ENCODE measurements at regions not wholly inside any gene's neighbourhood (a gene's known extent, or its start where the extent isn't known, plus 50 kb on each side); places are given as distances from the start of the nearest gene placed in this dataset.

DNA sequence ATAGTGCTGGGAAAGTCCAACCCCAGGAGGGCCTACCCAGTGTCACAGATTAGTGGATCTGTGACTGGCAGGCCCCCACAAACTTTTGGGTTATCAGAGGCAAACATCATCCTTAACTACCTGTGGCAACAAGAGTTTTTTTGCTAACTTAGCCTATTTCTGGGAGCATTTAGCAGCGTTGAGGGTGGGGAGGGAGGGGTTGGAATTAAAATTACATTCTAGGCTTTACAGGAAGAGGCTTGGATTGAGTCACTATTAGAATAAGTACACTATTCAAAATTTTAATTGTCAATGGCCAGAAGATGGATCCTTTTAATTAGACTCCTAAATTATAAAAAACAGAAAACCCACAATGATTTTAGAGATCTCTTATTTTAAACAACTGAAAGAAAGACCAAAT is 267.9 kb upstream of the NPSR1 start:
- H3K27ac Mint-ChIP-seq (ENCODE audit: unreplicated experiment), result no peak overlapping the region
- no peaks in the 10 kb centered on the region for H3K36me3 Mint-ChIP-seq (ENCODE audit: unreplicated experiment)

DNA sequence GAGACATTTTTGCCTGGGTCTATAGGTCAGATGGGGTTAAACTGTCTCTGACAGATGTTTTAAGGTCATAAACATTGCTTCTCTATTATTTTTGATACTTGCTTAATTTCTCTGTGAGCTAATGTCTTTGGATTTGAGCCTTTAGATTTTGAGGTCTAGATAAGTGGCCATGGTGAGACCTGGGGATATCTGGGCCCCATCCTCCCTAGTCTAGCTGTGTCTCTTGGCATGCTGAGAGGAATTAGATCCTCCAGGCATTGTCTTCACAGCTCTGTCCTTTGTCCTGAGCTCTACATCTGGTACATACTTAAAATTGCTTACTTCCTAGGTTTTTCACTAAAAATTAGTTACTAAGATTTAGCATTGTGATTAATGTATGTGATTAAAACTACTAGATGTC is 265.0 kb upstream of the NPSR1 start:
- Mint-ChIP-seq H3K27ac (ENCODE audit: unreplicated experiment) (no peak overlapping the region), H3K4me3 (ENCODE audit: unreplicated experiment) (no peak overlapping the region), H3K27me3 (ENCODE audit: unreplicated experiment) (no peaks in the 10 kb centered on the region), H3K4me1 (ENCODE audit: low read depth, unreplicated experiment) (no peaks in the 10 kb centered on the region), H3K36me3 (ENCODE audit: unreplicated experiment) (no peaks in the 10 kb centered on the region), H3K9me3 (ENCODE audit: unreplicated experiment) (no peaks in the 10 kb centered on the region)
- TF ChIP-seq, protein P1, sequence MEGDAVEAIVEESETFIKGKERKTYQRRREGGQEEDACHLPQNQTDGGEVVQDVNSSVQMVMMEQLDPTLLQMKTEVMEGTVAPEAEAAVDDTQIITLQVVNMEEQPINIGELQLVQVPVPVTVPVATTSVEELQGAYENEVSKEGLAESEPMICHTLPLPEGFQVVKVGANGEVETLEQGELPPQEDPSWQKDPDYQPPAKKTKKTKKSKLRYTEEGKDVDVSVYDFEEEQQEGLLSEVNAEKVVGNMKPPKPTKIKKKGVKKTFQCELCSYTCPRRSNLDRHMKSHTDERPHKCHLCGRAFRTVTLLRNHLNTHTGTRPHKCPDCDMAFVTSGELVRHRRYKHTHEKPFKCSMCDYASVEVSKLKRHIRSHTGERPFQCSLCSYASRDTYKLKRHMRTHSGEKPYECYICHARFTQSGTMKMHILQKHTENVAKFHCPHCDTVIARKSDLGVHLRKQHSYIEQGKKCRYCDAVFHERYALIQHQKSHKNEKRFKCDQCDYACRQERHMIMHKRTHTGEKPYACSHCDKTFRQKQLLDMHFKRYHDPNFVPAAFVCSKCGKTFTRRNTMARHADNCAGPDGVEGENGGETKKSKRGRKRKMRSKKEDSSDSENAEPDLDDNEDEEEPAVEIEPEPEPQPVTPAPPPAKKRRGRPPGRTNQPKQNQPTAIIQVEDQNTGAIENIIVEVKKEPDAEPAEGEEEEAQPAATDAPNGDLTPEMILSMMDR (IDR thresholded peaks at IDR 0.05; ENCODE audit: partially characterized antibody, unreplicated experiment), result no peak
- DNase-seq, result no peak

More for the DNA sequence above, 267.9 kb upstream of the NPSR1 start:
- H3K9me3 Mint-ChIP-seq (ENCODE audit: unreplicated experiment), result no peaks in the 10 kb centered on the region
- no peaks in the 10 kb centered on the region for H3K4me1 Mint-ChIP-seq (ENCODE audit: low read depth, unreplicated experiment)
- no peak overlapping the region for H3K4me3 Mint-ChIP-seq (ENCODE audit: unreplicated experiment)
- H3K27me3 Mint-ChIP-seq (ENCODE audit: unreplicated experiment), result no peaks in the 10 kb centered on the region
- DNase-seq, result no peak
- TF ChIP-seq, protein P1 (IDR thresholded peaks at IDR 0.05; ENCODE audit: partially characterized antibody, unreplicated experiment), result no peak

DNA sequence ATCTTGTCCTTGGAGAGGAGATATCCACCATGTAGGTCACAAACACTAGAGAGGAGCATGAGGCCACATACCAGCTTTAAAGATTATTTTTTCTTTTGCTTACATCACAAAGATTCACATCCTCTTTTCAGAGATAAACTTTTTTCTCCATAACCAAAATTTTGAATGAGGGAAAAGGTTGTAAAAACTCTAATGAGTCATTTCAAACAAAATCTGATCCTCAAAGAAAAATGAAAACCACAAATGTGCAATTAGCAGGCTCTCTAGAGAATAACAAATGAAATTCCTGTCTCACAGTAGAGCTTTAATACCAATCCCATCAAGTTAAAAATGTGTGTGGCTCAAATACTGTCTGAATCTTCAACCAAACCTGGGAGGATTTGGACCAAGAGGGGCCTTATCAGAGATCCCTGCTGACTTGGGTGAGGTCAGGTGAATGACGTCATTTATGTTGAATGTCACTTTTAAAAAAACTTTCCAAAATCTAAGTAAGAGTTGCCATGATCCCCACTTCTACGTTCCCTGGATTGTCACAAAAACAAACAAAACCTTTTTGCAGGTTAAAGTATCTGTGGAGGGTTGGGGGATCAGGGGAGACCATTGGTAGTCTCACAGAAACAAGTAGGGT is 261.5 kb upstream of the NPSR1 start:
- Mint-ChIP-seq H3K36me3 (ENCODE audit: unreplicated experiment) (peaks cover 9% of the 10 kb centered on the region), H3K4me3 (ENCODE audit: unreplicated experiment) (no peak overlapping the region), H3K9me3 (ENCODE audit: unreplicated experiment) (no peaks in the 10 kb centered on the region), H3K4me1 (ENCODE audit: low read depth, unreplicated experiment) (no peaks in the 10 kb centered on the region), H3K27ac (ENCODE audit: unreplicated experiment) (no peak overlapping the region), H3K27me3 (ENCODE audit: unreplicated experiment) (no peaks in the 10 kb centered on the region)
- TF ChIP-seq, protein P1 (IDR thresholded peaks at IDR 0.05; ENCODE audit: partially characterized antibody, unreplicated experiment), result no peak
- DNase-seq, result no peak

DNA sequence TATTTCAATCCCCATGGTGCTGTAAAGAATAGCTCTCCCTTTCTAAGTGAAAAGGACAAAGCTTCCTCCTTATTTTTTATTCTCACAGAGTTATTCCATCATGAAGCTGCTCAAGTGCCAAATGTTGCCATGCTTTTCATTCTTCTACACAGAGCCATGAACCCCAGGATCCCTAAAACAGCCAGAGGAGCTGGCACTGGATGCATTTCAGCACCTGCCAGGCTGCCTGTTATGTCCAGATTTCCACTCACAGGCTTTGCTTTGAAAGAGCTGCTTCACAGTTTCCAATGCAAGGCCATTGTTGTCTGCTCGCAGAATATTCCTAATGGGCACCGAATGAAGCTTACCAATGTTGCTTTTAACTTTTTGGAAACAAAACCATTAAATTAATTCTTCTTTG is 256.2 kb upstream of the NPSR1 start:
- Mint-ChIP-seq H3K27ac (ENCODE audit: unreplicated experiment) (no peak overlapping the region), H3K9me3 (ENCODE audit: unreplicated experiment) (peaks cover 2% of the 10 kb centered on the region), H3K36me3 (ENCODE audit: unreplicated experiment) (peaks cover 11% of the 10 kb centered on the region), H3K4me3 (ENCODE audit: unreplicated experiment) (no peak overlapping the region), H3K4me1 (ENCODE audit: low read depth, unreplicated experiment) (no peaks in the 10 kb centered on the region), H3K27me3 (ENCODE audit: unreplicated experiment) (no peaks in the 10 kb centered on the region)
- no peak for DNase-seq
- TF ChIP-seq, protein P1 (IDR thresholded peaks at IDR 0.05; ENCODE audit: partially characterized antibody, unreplicated experiment), result no peak

DNA sequence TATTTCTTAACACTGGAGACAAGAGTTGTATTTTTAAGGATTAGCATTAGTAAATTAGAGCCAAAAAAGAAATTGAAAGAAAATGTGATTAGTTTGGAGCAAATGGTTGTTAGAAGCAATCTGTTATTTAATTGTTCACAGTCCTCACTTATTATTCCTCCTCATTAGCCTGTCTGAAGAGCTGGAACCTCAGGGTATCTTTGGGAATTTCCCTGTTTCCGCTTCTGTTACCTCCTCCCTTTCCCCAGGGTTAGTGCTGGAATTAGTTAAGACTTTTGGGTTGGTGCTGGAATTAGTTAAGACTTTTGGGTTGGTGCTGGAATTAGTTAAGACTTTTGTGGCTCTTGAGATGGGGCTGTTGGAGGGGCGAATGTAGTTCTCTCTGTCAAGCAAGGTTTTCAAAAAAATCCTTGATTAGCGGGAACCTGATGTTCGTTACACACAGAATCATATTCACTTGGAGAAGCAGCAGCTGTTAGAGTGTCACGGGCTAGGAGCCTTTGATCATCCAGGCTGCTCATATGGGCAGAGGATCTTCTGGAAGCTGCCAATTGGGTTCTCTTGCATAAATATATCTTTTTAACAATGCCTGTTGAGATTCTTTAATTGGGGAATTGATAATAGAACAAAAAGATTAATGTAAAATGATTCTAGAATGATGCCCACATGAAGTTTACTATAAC is 251.0 kb upstream of the NPSR1 start:
- Mint-ChIP-seq H3K36me3 (ENCODE audit: unreplicated experiment) (no peaks in the 10 kb centered on the region), H3K27ac (ENCODE audit: unreplicated experiment) (no peak overlapping the region), H3K4me1 (ENCODE audit: low read depth, unreplicated experiment) (peaks cover 2% of the 10 kb centered on the region), H3K9me3 (ENCODE audit: unreplicated experiment) (peaks cover 4% of the 10 kb centered on the region), H3K27me3 (ENCODE audit: unreplicated experiment) (no peaks in the 10 kb centered on the region), H3K4me3 (ENCODE audit: unreplicated experiment) (no peak overlapping the region)
- TF ChIP-seq, protein P1 (IDR thresholded peaks at IDR 0.05; ENCODE audit: partially characterized antibody, unreplicated experiment), result no peak
- DNase-seq, result no peak

Data from glutamatergic neuron (in vitro differentiated cells).